Natural killer cell (primary cell): ENCODE measurements at regions not wholly inside any gene's neighbourhood (a gene's known extent, or its start where the extent isn't known, plus 50 kb on each side); places are given as distances from the start of the nearest gene placed in this dataset.

Source experiments
- ATAC-seq, 3 donors: fragments of 150-1000 bp in 2 of 3; fragments of 200-7000 bp in 1 of 3; cut with Tn5 transposase; 1 replicate in 1 of 3; 2 replicates in 2 of 3; pipeline ENCODE4 v1.10.0; 2021; ENCODE audit warnings: mild to moderate bottlenecking in 2 of 3, moderate library complexity in 2 of 3
- DNase-seq, 2 donors: peaks; one replicate each; pipeline versions ENCODE4 v3.0.0 to v3.0.0-alpha.2; 2013 to 2021; ENCODE audit warnings: mixed read lengths in 1 of 2
- H3K27ac ChIP-seq: one replicate; pipeline ENCODE4 v1.5.1; 2013; ENCODE audit warnings: mild to moderate bottlenecking, low read length
- H3K27me3 ChIP-seq: one replicate; pipeline ENCODE4 v1.6.1; 2013; ENCODE audit warnings: low read length; ENCODE audit not compliant: control insufficient read depth, insufficient read depth
- H3K36me3 ChIP-seq: one replicate; pipeline ENCODE4 v1.6.1; 2013; ENCODE audit warnings: low read length; ENCODE audit not compliant: control insufficient read depth, insufficient read depth
- H3K4me1 ChIP-seq: one replicate; pipeline ENCODE4 v1.6.1; 2013; ENCODE audit warnings: low read length; ENCODE audit not compliant: control insufficient read depth, insufficient read depth
- H3K4me3 ChIP-seq: one replicate; pipeline ENCODE4 v1.5.1; 2013; ENCODE audit warnings: low read length
- H3K9me3 ChIP-seq: one replicate; pipeline ENCODE4 v1.6.1; 2013; ENCODE audit warnings: low read length; ENCODE audit not compliant: control insufficient read depth, insufficient read depth
- H3K27ac Mint-ChIP-seq, 2 donors: one replicate each; pipeline ENCODE4 v1.8.0; 2022; ENCODE audit warnings: mild to moderate bottlenecking in 2 of 2, mixed read lengths in 2 of 2, moderate library complexity in 1 of 2
- H3K27me3 Mint-ChIP-seq, 2 donors: one replicate each; pipeline ENCODE4 v1.8.0; 2022; ENCODE audit warnings: low read depth in 2 of 2, mixed read lengths in 2 of 2
- H3K36me3 Mint-ChIP-seq: one replicate; pipeline ENCODE4 v1.8.0; 2022; ENCODE audit warnings: mixed read lengths
- H3K4me1 Mint-ChIP-seq, 2 donors: one replicate each; pipeline ENCODE4 v1.8.0; 2022; ENCODE audit warnings: mixed read lengths in 2 of 2
- H3K4me3 Mint-ChIP-seq: one replicate; pipeline ENCODE4 v1.8.0; 2022; ENCODE audit warnings: mild to moderate bottlenecking, moderate library complexity, mixed read lengths
- H3K9me3 Mint-ChIP-seq, 2 donors: one replicate each; pipeline ENCODE4 v1.8.0; 2022; ENCODE audit warnings: mixed read lengths in 2 of 2
- WGBS: methylation state at CpG from one replicate; pipeline ENCODE4 v1.1.7; 2013; ENCODE audit warnings: missing lambda C conversion rate; ENCODE audit not compliant: insufficient coverage; 5-methylcytosine and 5-hydroxymethylcytosine counted together
- intact Hi-C: fragments of 100-400 bp; cut with micrococcal nuclease; formaldehyde crosslinking; loops from one replicate; pipeline ENCODE4 v1.14.2; 2022
- TF ChIP-seq, protein P1 (sequence below): fragments of 200-600 bp; IDR thresholded peaks from one replicate; pipeline ENCODE4 v1.8.0; 2022; ENCODE audit warnings: antibody characterized with exemption

DNA sequence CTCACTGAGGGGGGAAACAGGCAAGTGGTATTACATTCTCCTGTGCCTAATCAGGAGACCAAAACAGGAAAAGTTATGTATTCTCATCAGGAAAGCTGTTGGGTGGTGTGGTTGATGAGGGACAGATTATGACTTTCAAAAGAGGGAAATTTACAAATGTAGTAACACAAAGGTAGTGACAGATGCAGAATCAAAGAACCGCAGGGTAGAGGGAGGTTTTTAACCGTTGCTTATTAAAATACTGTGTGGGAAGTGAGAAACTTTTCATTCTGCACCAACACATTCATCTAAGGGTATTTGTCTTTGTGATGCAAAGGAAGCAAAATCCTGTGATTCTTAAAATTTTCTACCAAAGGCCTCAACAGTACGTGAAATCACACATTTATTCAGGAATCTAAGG lies 288.2 kb upstream of the MAN1A1 start:
- intact Hi-C loops = no loop called here
- peaks cover under 1 to 4% of the 10 kb centered on the region in 2 donors for H3K27me3 Mint-ChIP-seq
- H3K9me3 ChIP-seq = no peaks in the 10 kb centered on the region
- TF ChIP-seq, protein P1, sequence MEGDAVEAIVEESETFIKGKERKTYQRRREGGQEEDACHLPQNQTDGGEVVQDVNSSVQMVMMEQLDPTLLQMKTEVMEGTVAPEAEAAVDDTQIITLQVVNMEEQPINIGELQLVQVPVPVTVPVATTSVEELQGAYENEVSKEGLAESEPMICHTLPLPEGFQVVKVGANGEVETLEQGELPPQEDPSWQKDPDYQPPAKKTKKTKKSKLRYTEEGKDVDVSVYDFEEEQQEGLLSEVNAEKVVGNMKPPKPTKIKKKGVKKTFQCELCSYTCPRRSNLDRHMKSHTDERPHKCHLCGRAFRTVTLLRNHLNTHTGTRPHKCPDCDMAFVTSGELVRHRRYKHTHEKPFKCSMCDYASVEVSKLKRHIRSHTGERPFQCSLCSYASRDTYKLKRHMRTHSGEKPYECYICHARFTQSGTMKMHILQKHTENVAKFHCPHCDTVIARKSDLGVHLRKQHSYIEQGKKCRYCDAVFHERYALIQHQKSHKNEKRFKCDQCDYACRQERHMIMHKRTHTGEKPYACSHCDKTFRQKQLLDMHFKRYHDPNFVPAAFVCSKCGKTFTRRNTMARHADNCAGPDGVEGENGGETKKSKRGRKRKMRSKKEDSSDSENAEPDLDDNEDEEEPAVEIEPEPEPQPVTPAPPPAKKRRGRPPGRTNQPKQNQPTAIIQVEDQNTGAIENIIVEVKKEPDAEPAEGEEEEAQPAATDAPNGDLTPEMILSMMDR = no peak
- no peak overlapping the region for H3K27ac ChIP-seq
- H3K4me1 ChIP-seq = no peaks in the 10 kb centered on the region
- H3K36me3 Mint-ChIP-seq = no peaks in the 10 kb centered on the region
- H3K4me3 Mint-ChIP-seq = no peak overlapping the region
- 0% methylated on average over 2 of the region's 3 CpGs for WGBS
- no peak for ATAC-seq
- no peak overlapping the region for H3K4me3 ChIP-seq
- no peak overlapping the region for H3K27ac Mint-ChIP-seq
- DNase-seq = no peak
- H3K4me1 Mint-ChIP-seq = peaks cover 0 to 5% of the 10 kb centered on the region in 2 donors
- H3K36me3 ChIP-seq = no peaks in the 10 kb centered on the region
- H3K9me3 Mint-ChIP-seq = peaks cover 0 to under 1% of the 10 kb centered on the region in 2 donors
- H3K27me3 ChIP-seq = no peaks in the 10 kb centered on the region

DNA sequence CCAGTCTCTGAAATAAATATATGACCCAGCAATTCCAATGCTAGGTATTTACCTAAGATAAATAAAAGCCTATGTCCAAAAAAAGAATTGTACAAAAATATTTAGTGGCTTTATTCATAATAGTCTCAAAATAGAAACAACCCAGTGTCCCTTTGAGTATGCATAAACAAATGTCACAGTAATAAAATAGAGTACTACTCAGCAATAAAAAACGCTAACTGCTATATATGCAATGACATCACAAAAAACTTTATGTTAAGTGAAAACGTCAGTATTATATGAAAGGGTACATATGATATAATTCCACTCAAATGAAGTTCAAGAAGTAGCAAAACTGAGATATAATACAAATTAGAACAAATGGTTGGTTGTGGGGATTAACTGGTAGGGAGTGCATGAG lies 286.5 kb upstream of the MAN1A1 start:
- H3K4me3 Mint-ChIP-seq = no peak overlapping the region
- peaks cover 0 to 5% of the 10 kb centered on the region in 2 donors for H3K4me1 Mint-ChIP-seq
- peaks cover 0 to 8% of the 10 kb centered on the region in 2 donors for H3K27me3 Mint-ChIP-seq
- TF ChIP-seq, protein P1 = no peak
- H3K27ac Mint-ChIP-seq = no peak overlapping the region
- intact Hi-C loops = no loop called here
- Histone ChIP-seq H3K4me3 (no peak overlapping the region), H3K36me3 (no peaks in the 10 kb centered on the region), H3K27me3 (no peaks in the 10 kb centered on the region), H3K4me1 (no peaks in the 10 kb centered on the region), H3K27ac (no peak overlapping the region), H3K9me3 (no peaks in the 10 kb centered on the region)
- no CpG with 5 or more reads among the region's 2 CpGs for WGBS
- no peaks in the 10 kb centered on the region for H3K36me3 Mint-ChIP-seq
- DNase-seq = no peak
- peaks cover 0 to 2% of the 10 kb centered on the region in 2 donors for H3K9me3 Mint-ChIP-seq
- no peak for ATAC-seq

DNA sequence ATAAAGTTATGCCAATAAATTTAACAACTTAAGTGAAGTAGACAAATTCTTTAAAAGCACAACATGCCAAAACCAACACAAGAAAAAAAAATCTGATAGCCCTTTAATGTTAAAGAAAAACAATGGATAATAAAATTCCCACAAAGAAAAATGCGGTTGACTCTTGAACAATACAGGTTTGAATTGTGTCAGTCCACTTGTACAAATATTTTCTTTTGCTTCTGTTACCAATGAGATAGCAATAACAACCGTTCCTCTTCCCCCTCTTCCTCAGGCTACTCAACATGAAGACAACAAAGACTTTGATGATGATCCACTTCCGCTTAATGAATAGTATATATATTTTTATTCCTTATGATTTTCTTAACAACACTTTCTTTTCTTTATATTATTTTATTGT lies 283.9 kb upstream of the MAN1A1 start:
- H3K9me3 ChIP-seq = no peaks in the 10 kb centered on the region
- no peaks in the 10 kb centered on the region for H3K36me3 ChIP-seq
- Mint-ChIP-seq H3K4me3 (no peak overlapping the region), H3K27ac (no peak overlapping the region), H3K27me3 (peaks cover 0 to 19% of the 10 kb centered on the region in 2 donors), H3K9me3 (peaks cover 0 to 2% of the 10 kb centered on the region in 2 donors), H3K4me1 (peaks cover 0 to 5% of the 10 kb centered on the region in 2 donors), H3K36me3 (no peaks in the 10 kb centered on the region)
- no peak overlapping the region for H3K4me3 ChIP-seq
- no peak overlapping the region for H3K27ac ChIP-seq
- TF ChIP-seq, protein P1 = no peak
- intact Hi-C loops = no loop called here
- H3K27me3 ChIP-seq = no peaks in the 10 kb centered on the region
- 100% methylated on average over 1 of the region's 3 CpGs for WGBS
- no peaks in the 10 kb centered on the region for H3K4me1 ChIP-seq
- ATAC-seq (no peak), DNase-seq (no peak)

DNA sequence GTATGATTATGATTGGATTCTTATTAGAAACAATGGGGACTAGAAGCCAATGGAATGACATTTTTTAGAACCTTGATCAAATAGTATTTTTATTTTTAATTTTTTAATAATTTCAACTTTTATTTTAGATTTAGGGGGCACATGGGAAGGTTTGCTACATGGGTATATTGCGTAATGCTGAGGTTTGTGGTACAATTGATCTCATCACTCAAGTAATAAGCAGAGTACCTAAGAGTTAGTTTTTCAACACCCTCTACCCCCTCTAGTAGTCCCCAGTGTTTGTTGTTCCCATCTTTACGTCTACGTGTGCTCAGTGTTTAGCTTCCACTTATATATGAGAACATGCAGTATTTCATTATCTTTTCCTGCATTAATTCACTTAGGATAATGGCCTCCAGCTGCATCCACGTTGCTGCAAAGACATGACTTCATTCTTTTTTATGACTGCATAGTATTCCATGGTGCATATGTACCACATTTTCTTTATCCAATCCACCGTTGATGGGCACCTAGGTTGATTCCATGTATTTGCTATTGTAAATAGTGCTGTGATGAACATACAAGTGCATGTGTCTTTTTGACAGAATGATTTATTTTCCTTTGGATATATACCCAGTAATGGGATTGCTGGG lies 281.1 kb upstream of the MAN1A1 start:
- Histone ChIP-seq H3K9me3 (no peaks in the 10 kb centered on the region), H3K27ac (no peak overlapping the region), H3K27me3 (no peaks in the 10 kb centered on the region), H3K4me3 (no peak overlapping the region), H3K36me3 (no peaks in the 10 kb centered on the region), H3K4me1 (no peaks in the 10 kb centered on the region)
- TF ChIP-seq, protein P1 = no peak
- H3K4me1 Mint-ChIP-seq = no peaks in the 10 kb centered on the region
- no peak for ATAC-seq
- peaks cover 0 to 19% of the 10 kb centered on the region in 2 donors for H3K27me3 Mint-ChIP-seq
- no peak overlapping the region for H3K27ac Mint-ChIP-seq
- peaks cover 0 to 2% of the 10 kb centered on the region in 2 donors for H3K9me3 Mint-ChIP-seq
- intact Hi-C loops = no loop called here
- 92% methylated on average over 3 of the region's 5 CpGs for WGBS
- no peak for DNase-seq
- H3K36me3 Mint-ChIP-seq = no peaks in the 10 kb centered on the region
- no peak overlapping the region for H3K4me3 Mint-ChIP-seq
